ENCODE measurements at regions not wholly inside any gene's neighbourhood (a gene's known extent, or its start where the extent isn't known, plus 50 kb on each side); places are given as distances from the start of the nearest gene placed in this dataset.
"Not testable (repeated sequence)": the region's sequence is repeated elsewhere in the genome, so short reads cannot be mapped to it uniquely, and the experiment has no call there.

DNA sequence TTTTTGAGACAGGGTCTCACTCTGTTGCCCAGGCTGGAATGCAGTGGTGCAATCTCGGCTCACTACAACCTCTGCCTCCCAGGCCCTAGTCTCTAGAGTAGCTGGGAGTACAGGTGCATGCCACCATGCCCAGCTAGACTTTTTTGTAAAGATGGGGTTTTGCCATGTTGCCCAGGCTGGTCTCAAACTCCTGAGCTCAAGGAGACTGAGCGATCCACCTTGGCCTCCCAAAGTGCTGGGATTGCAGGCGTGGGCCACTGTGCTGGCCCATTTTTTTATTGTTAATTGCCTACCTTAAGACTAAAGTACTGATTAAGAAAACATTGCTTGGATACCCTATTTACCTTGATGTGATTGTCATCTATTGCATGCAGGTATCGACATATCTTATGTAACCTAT lies 168.1 kb downstream of the DDX1 start:
- not testable (repeated sequence) for TF ChIP-seq POLR2A, TAF1, POU2F2 (IDR thresholded peaks at IDR 0.05; ENCODE audit: low read depth, low read length)
